Keratinocyte (primary cell): ENCODE measurements at regions not wholly inside any gene's neighbourhood (a gene's known extent, or its start where the extent isn't known, plus 50 kb on each side); places are given as distances from the start of the nearest gene placed in this dataset.

ENCODE experiments used
- DNase-seq: peaks from one replicate; pipeline ENCODE4 v3.0.0-alpha.2; 2011; ENCODE audit warnings: low read depth, missing footprints, low spot score
- FAIRE-seq: peaks from 2 replicates; lab custom pipeline; 2011; peaks lifted over from hg19 to GRCh38; lab: Jason Lieb, UNC
- H2AFZ ChIP-seq: 2 replicates; pipeline ENCODE4 v1.6.0; 2012; ENCODE audit warnings: low read length, control low read depth, inconsistent platforms; ENCODE audit not compliant: control insufficient read depth
- H3K27ac ChIP-seq: 2 replicates; pipeline ENCODE4 v1.5.1; 2011; ENCODE audit warnings: low read length; ENCODE audit not compliant: control insufficient read depth, insufficient read depth
- H3K27me3 ChIP-seq: 3 replicates; pipeline ENCODE4 v1.6.0; 2011; ENCODE audit warnings: low read length; ENCODE audit not compliant: control insufficient read depth, insufficient read depth; ENCODE audit errors: extremely low read depth
- H3K36me3 ChIP-seq, 2 experiments: 2 replicates in 1 of 2; 3 replicates in 1 of 2; pipeline ENCODE4 v1.5.1; 2011; ENCODE audit warnings: low read length in 2 of 2, mild to moderate bottlenecking in 1 of 2; ENCODE audit not compliant: control insufficient read depth in 2 of 2, insufficient read depth in 2 of 2; ENCODE audit errors: extremely low read depth in 1 of 2
- H3K4me1 ChIP-seq: 3 replicates; pipeline ENCODE4 v1.5.1; 2011; ENCODE audit warnings: low read length; ENCODE audit not compliant: control insufficient read depth, insufficient read depth; ENCODE audit errors: extremely low read depth
- H3K4me2 ChIP-seq: 3 replicates; pipeline ENCODE4 v1.6.0; 2011; ENCODE audit warnings: low read depth, low read length; ENCODE audit not compliant: control insufficient read depth, insufficient read depth; ENCODE audit errors: extremely low read depth
- H3K4me3 ChIP-seq, 3 experiments: fragments of 200-600 bp in 1 of 3; sonication (generic) in 1 of 3; 2 replicates in 2 of 3; 3 replicates in 1 of 3; pipeline ENCODE4 v1.5.1; 2011 to 2016; ENCODE audit warnings: low read length in 3 of 3, mild to moderate bottlenecking in 3 of 3, control low read depth in 2 of 3, inconsistent platforms in 1 of 3, low read depth in 1 of 3, mixed read lengths in 1 of 3, mixed run types in 1 of 3, moderate library complexity in 1 of 3; ENCODE audit not compliant: control insufficient read depth in 2 of 3, insufficient read depth in 2 of 3; ENCODE audit errors: extremely low read depth in 1 of 3
- H3K79me2 ChIP-seq: 2 replicates; pipeline ENCODE4 v1.6.0; 2012; ENCODE audit warnings: low read length; ENCODE audit not compliant: control insufficient read depth, insufficient read depth
- H3K9ac ChIP-seq: 3 replicates; pipeline ENCODE4 v1.6.0; 2011; ENCODE audit warnings: low read length; ENCODE audit not compliant: control insufficient read depth, insufficient read depth; ENCODE audit errors: extremely low read depth
- H3K9me1 ChIP-seq: 3 replicates; pipeline ENCODE4 v1.6.0; 2011; ENCODE audit warnings: low read length; ENCODE audit not compliant: control insufficient read depth, insufficient read depth; ENCODE audit errors: extremely low read depth
- H3K9me3 ChIP-seq: 2 replicates; pipeline ENCODE4 v1.5.1; 2012; ENCODE audit warnings: low read depth, low read length; ENCODE audit not compliant: control insufficient read depth
- H4K20me1 ChIP-seq: 3 replicates; pipeline ENCODE4 v1.6.0; 2011; ENCODE audit warnings: low read length; ENCODE audit not compliant: control insufficient read depth, insufficient read depth; ENCODE audit errors: extremely low read depth
- CTCF ChIP-seq, 3 experiments: IDR thresholded peaks in 1 of 3; conservative IDR thresholded peaks in 1 of 3; optimal IDR thresholded peaks in 1 of 3; 2 replicates in 2 of 3; 3 replicates in 1 of 3; pipeline versions ENCODE3 to v1.5.1; 2011; ENCODE audit warnings: low read length in 3 of 3, mild to moderate bottlenecking in 3 of 3, moderate library complexity in 2 of 3, control low read depth in 1 of 3, inconsistent platforms in 1 of 3; ENCODE audit not compliant: insufficient read depth in 2 of 3; ENCODE audit errors: extremely low read depth in 1 of 3
- EZH2 ChIP-seq: IDR thresholded peaks from one replicate; pipeline ENCODE4 v1.6.1; 2012; ENCODE audit warnings: inconsistent platforms, mild to moderate bottlenecking, low read length, moderate library complexity
- dilution Hi-C: fragments of 300-500 bp; cut with MboI; formaldehyde crosslinking; loops from one replicate; pipeline ENCODE4 v1.7.0; 2020; ENCODE audit warnings: low sequenced_read_pairs; ENCODE audit not compliant: extremely low pct_ligation_motif_present

- no peak overlapping the region for H3K9ac ChIP-seq
- no peak overlapping the region for H3K4me3 ChIP-seq
- H4K20me1 ChIP-seq, result no peaks in the 10 kb centered on the region
- no peaks in the 10 kb centered on the region for H3K9me3 ChIP-seq
- no peak for DNase-seq
- TF ChIP-seq EZH2, result no peak
- TF ChIP-seq CTCF (optimal IDR thresholded peaks at IDR 0.05 in 1 of 3, IDR thresholded peaks at IDR 0.05 in 1 of 3, conservative IDR thresholded peaks at IDR 0.05 in 1 of 3; ENCODE audit: extremely low read depth in 1 of 3, insufficient read depth in 2 of 3, low read length in 3 of 3), result peak in 1 of 3 experiments; percentile 13
- H2AFZ ChIP-seq, result no peak overlapping the region
- H3K9me1 ChIP-seq, result no peaks in the 10 kb centered on the region
- no peaks in the 10 kb centered on the region for H3K79me2 ChIP-seq
- H3K27me3 ChIP-seq, result peaks cover 4% of the 10 kb centered on the region
- no peak overlapping the region for H3K4me2 ChIP-seq
- H3K36me3 ChIP-seq, result no peaks in the 10 kb centered on the region
- dilution Hi-C loops, result no loop called here
- no peak overlapping the region for H3K27ac ChIP-seq
- no peaks in the 10 kb centered on the region for H3K4me1 ChIP-seq
- no peak for FAIRE-seq
Measured at GRCh38 chr1:199336745-199337640, 690.5 kb upstream of the NR5A2 start.

- Histone ChIP-seq H3K4me1 (no peaks in the 10 kb centered on the region), H3K4me2 (no peak overlapping the region), H3K9me3 (no peaks in the 10 kb centered on the region), H3K79me2 (no peaks in the 10 kb centered on the region), H3K9ac (no peak overlapping the region), H4K20me1 (no peaks in the 10 kb centered on the region), H3K9me1 (no peaks in the 10 kb centered on the region), H3K27ac (no peak overlapping the region), H3K27me3 (peaks cover 4% of the 10 kb centered on the region), H3K36me3 (no peaks in the 10 kb centered on the region), H3K4me3 (no peak overlapping the region), H2AFZ (no peak overlapping the region)
- dilution Hi-C loops, result no loop called here
- TF ChIP-seq CTCF (optimal IDR thresholded peaks at IDR 0.05 in 1 of 3, IDR thresholded peaks at IDR 0.05 in 1 of 3, conservative IDR thresholded peaks at IDR 0.05 in 1 of 3; ENCODE audit: extremely low read depth in 1 of 3, insufficient read depth in 2 of 3, low read length in 3 of 3), result no peak
- TF ChIP-seq EZH2, result no peak
- DNase-seq (no peak), FAIRE-seq (no peak)
Measured at GRCh38 chr1:199338760-199339159, 688.8 kb upstream of the NR5A2 start.
